Tibial nerve (tissue), 4 donors: ENCODE measurements at regions not wholly inside any gene's neighbourhood (a gene's known extent, or its start where the extent isn't known, plus 50 kb on each side); places are given as distances from the start of the nearest gene placed in this dataset.
"Not testable (repeated sequence)": the region's sequence is repeated elsewhere in the genome, so short reads cannot be mapped to it uniquely, and the experiment has no call there.

Source experiments
- DNase-seq, 2 donors: peaks; one replicate each; pipeline ENCODE4 v3.0.0-alpha.2; 2019; ENCODE audit warnings: low spot score in 2 of 2
- H3K27ac ChIP-seq, 4 donors: fragments of 200-600 bp; sonication (generic) in 3 of 4; one replicate each; pipeline ENCODE4 v1.5.1; 2017 to 2019; ENCODE audit warnings: mild to moderate bottlenecking in 1 of 4
- H3K27me3 ChIP-seq, 2 donors: fragments of 200-600 bp; sonication (generic) in 1 of 2; one replicate each; pipeline versions ENCODE4 v1.5.1 to v1.6.0; 2017 to 2019
- H3K36me3 ChIP-seq, 3 donors: fragments of 200-600 bp; sonication (generic); one replicate each; pipeline ENCODE4 v1.5.1; 2018 to 2019
- H3K4me1 ChIP-seq, 4 donors: fragments of 200-600 bp; sonication (generic) in 3 of 4; one replicate each; pipeline ENCODE4 v1.5.1; 2017 to 2019
- H3K4me3 ChIP-seq, 4 donors: fragments of 200-600 bp; sonication (generic) in 3 of 4; one replicate each; pipeline ENCODE4 v1.5.1; 2017 to 2019; ENCODE audit warnings: mild to moderate bottlenecking in 1 of 4, moderate library complexity in 1 of 4
- H3K9me3 ChIP-seq, 4 donors: fragments of 200-600 bp; sonication (generic) in 3 of 4; one replicate each; pipeline ENCODE4 v1.5.1; 2017 to 2019
- EP300 ChIP-seq, 2 donors: sonication (generic); formaldehyde crosslinking; IDR thresholded peaks; one replicate each; pipeline ENCODE4 v1.6.1; 2017; ENCODE audit warnings: antibody characterized with exemption in 2 of 2, mild to moderate bottlenecking in 1 of 2
- POLR2A ChIP-seq, 2 donors: fragments of 450-650 bp; IDR thresholded peaks; one replicate each; pipeline ENCODE4 v1.6.1; 2017; ENCODE audit warnings: antibody characterized with exemption in 2 of 2, mild to moderate bottlenecking in 2 of 2, moderate library complexity in 2 of 2
- WGBS, 2 donors: methylation state at CpG; one replicate each; pipeline ENCODE4 v1.1.5; 2018; 5-methylcytosine and 5-hydroxymethylcytosine counted together
- TF ChIP-seq, protein P1 (sequence below), 5 experiments: fragments of 200-600 bp in 3 of 5; fragments of 450-650 bp in 2 of 5; sonication (generic) in 3 of 5; IDR thresholded peaks; one replicate each; pipeline ENCODE4 v1.5.1; 2016 to 2019; ENCODE audit warnings: antibody characterized with exemption in 5 of 5, mild to moderate bottlenecking in 3 of 5, moderate library complexity in 2 of 5

DNA sequence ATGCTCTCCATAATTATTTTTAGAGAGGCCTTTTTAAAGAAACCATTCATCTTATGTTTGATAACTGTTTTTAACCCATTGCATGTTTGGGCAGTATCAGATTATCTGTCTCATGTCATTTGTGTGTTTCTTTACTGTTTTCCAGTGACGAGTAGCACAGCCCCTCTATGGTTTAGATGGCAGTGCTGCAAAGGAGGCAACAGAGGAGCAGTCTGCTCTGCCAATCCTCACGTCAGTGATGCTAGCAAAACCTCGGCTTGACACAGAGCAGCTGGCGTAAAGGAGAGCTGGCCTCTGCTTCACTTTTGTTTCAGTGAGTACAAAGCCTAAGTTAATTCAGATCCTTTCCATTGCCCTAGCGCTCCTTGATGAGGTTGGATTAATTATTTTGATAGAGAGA is 80.4 kb upstream of the GARIN1A start:
- Histone ChIP-seq H3K4me3 (no peak overlapping the region), H3K36me3 (peaks cover 0 to 53% (median 5%) of the 10 kb centered on the region in 3 donors), H3K4me1 (no peaks in the 10 kb centered on the region), H3K27ac (no peak overlapping the region), H3K27me3 (no peaks in the 10 kb centered on the region), H3K9me3 (peaks cover 0 to 3% (median 0%) of the 10 kb centered on the region in 4 donors)
- DNase-seq, result no peak
- WGBS, 2 donors, result 94 to 96% methylated on average over 5 of the region's 5 CpGs
- TF ChIP-seq, protein P1, sequence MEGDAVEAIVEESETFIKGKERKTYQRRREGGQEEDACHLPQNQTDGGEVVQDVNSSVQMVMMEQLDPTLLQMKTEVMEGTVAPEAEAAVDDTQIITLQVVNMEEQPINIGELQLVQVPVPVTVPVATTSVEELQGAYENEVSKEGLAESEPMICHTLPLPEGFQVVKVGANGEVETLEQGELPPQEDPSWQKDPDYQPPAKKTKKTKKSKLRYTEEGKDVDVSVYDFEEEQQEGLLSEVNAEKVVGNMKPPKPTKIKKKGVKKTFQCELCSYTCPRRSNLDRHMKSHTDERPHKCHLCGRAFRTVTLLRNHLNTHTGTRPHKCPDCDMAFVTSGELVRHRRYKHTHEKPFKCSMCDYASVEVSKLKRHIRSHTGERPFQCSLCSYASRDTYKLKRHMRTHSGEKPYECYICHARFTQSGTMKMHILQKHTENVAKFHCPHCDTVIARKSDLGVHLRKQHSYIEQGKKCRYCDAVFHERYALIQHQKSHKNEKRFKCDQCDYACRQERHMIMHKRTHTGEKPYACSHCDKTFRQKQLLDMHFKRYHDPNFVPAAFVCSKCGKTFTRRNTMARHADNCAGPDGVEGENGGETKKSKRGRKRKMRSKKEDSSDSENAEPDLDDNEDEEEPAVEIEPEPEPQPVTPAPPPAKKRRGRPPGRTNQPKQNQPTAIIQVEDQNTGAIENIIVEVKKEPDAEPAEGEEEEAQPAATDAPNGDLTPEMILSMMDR (IDR thresholded peaks at IDR 0.05), result no peak
- TF ChIP-seq EP300 (IDR thresholded peaks at IDR 0.05) (no peak), POLR2A (IDR thresholded peaks at IDR 0.05) (no peak)

DNA sequence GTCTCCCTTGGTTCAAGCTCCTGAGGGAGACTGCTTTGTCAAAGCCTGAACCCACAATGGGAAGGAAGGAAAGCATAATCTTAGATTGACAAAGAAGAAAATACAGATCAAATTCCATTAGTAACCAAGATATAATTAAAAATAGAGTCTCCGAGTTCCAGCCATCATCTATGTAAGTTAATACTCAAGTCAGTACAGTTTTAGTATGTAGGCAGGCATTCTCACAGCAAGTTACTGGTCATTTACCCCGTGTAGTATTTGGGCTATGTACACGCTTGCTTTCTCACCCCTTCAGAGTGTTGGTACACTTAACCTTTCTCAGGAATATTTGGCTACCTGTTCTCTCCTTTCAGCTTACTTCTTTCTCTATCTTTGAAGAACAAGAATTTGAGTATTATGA is 79.9 kb upstream of the GARIN1A start:
- not testable (repeated sequence) for H3K9me3 ChIP-seq, H3K4me3 ChIP-seq, H3K27ac ChIP-seq, H3K27me3 ChIP-seq, H3K4me1 ChIP-seq, DNase-seq
- WGBS, 2 donors, result 100% methylated on average over 2 of the region's 3 CpGs; no CpG with 5 or more reads in 1 of the 2 donors
- H3K36me3 ChIP-seq, result peaks cover 0 to 49% (median 5%) of the 10 kb centered on the region in 3 donors

DNA sequence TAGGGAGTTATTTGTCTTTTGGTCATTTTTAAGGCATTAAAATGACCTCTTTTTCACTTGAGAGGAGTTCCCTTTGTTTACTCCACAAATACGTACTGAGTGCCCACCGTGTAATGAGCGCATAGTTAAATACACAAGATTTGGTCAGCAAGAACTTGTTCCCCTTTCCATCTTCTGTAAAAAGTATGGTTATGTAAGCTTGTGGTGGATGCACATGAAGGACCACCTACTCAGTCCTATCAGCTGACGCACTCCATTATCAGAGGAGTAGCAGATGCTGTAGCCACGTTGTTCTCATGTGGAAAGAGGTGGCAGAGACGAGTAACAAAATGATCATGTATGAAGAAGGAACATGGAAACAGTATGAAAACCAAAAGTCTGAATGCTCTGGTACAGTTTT is 78.0 kb upstream of the GARIN1A start:
- DNase-seq, H3K27ac ChIP-seq, H3K27me3 ChIP-seq, H3K4me3 ChIP-seq, H3K9me3 ChIP-seq, H3K4me1 ChIP-seq: not testable (repeated sequence)
- whole genome bisulfite sequencing, 2 donors, result 91 to 92% methylated on average over 6 of the region's 6 CpGs
- H3K36me3 ChIP-seq, result peaks cover 0 to 39% (median 5%) of the 10 kb centered on the region in 3 donors

DNA sequence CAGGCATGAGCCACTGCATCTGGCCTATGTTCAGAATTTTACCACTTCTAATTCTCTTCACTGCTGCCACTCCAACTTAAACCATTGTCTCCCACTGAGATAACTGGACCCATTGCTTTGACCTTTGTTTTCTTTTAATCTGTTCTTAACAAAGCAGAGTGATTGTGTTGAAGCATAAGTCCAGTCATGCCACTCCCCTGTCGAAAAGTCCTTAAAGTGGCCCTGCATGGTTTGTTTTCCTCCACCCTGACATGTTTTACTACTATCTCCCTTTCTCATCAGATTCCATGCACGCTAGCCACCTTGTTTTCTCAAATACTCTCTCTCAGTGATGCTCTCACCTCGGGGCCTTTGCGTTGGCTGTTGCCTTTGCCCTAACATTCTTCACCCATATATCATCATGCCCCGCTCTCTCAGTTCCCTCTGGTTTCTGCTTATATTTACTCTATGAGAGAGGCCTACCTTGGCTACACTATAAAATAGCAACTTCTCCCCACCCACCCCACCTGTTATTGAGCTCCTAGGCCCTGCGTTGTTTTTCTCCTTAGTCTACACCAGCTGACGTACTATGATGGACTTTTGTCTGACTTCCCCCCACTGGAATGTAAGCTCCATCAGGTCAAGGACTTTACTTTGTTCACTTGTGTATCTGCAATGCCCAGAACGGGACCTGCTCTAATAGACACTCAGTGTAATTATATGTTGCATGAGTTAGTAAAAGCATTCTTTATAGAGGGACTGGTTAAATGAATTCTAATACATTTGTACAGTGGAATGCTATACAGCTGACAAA is 75.6 kb upstream of the GARIN1A start:
- not testable (repeated sequence) for H3K4me1 ChIP-seq, H3K4me3 ChIP-seq, H3K9me3 ChIP-seq, H3K27me3 ChIP-seq, DNase-seq, H3K27ac ChIP-seq
- H3K36me3 ChIP-seq, result peaks cover 0 to 35% (median 5%) of the 10 kb centered on the region in 3 donors
- WGBS, 2 donors, result 93 to 96% methylated on average over 8 of the region's 8 CpGs

DNA sequence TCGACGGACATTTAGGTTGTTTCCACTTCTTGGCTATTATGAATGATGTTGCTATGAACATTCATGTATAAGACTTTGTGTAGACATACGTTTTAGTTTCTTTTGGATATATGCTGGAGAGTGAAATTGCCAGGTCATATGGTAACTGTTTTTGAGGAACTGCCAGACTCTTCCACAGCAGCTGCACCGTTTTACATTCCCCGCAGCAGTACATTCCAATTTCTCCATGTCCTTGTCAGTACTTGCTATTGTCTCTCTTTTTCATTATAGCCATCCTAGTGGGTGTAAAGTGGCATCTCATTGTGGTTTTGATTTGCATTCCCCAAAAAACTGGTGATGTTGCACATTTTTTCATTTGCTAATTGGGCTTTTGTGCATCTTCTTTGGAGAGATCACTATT is 73.1 kb upstream of the GARIN1A start:
- WGBS, 2 donors, result 42 to 57% methylated on average over 5 of the region's 5 CpGs
- Histone ChIP-seq H3K27ac (peak overlapping the region in 1 of 4 donors; percentile 50), H3K36me3 (peaks cover 0 to 17% (median 0%) of the 10 kb centered on the region in 3 donors)
- not testable (repeated sequence) for H3K4me1 ChIP-seq, H3K4me3 ChIP-seq, H3K27me3 ChIP-seq, DNase-seq, H3K9me3 ChIP-seq

DNA sequence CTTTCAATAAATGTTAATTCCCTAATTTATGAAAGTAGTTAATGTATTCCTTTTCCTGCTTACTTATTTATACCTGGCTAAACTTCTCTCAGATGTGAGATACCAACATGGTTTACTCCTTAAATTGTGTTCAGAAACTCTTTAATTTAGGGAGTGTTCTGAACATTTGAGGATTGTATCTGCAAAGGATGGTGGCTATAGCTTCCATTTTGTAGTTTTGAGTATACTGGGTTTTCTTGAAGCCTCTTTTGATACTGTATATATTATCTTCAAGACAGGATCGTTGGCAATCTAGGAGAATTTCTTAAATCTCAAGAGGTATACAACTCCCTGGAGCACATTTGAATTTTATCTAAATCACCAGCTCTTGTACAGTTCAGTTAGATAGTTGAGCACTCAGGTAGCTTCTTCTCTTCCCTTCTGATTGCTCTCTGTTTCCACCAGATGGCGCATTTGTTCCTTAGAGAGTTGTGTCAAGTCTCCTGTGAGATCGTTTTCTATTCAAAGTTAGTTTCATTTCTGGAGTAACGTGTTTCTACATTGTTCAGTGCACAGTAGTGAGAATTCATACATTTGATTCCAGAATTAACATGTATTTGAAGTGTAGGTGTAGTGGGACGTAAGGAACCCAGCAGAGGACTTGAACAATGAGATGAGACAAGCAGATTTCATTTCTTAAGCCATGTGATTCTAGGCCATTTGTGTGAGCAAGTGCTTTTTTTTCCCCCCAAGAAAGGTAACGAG is 63.2 kb upstream of the GARIN1A start:
- H3K36me3 ChIP-seq, result peaks cover 0 to 20% (median 0%) of the 10 kb centered on the region in 3 donors
- DNase-seq, result peak in 1 of 2 donors; percentile 58
- H3K27ac ChIP-seq, H3K27me3 ChIP-seq, H3K4me1 ChIP-seq, H3K9me3 ChIP-seq, H3K4me3 ChIP-seq: not testable (repeated sequence)
- TF ChIP-seq, protein P1 (IDR thresholded peaks at IDR 0.05), result peak; percentile 37 to 69 (median 39)
- WGBS, 2 donors, result 9 to 10% methylated on average over 6 of the region's 6 CpGs

DNA sequence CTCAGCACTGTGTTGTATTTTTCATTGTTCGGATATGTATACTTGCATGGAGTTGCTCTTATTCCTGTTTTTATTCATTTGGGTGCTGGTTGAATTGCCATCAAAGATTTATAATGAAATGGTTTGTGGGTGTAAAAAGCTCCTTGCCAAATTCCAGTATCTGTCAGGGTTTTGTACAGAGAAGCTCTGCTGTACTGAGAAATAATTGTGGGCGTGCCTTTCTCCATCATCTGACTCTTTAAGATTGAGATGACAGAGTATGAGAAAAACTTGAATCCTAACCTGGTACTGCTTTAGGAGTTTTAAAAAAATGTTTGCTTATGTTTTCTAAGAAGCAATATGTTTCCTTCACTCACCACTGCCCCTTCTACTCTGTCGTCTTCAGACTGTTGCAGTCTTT is 58.7 kb upstream of the GARIN1A start:
- not testable (repeated sequence) for DNase-seq, H3K9me3 ChIP-seq, H3K4me1 ChIP-seq, H3K27ac ChIP-seq, H3K4me3 ChIP-seq, H3K27me3 ChIP-seq
- 58 to 66% methylated on average over 3 of the region's 3 CpGs for WGBS, 2 donors
- peaks cover 0 to 20% (median 0%) of the 10 kb centered on the region in 3 donors for H3K36me3 ChIP-seq

DNA sequence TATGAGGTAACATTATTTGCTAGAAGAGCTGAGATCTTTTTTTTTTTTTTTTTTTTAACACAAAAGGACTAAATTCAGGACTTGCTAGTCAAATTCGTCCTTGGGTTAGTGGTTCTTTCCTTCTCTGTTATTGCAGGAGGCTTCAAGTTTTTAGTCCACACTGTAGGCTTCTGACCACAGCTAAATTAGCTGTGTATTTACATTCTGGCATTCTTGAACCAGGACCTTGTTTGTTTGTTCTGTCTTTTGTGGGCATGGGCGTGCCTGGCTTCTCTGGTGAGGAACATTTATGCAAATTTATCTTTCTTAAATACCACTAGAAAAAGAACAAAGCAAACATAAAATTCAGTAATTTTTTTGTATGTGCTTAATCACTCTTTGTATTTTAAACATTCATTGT is 57.3 kb upstream of the GARIN1A start:
- H3K36me3 ChIP-seq, result peaks cover 0 to 35% (median 0%) of the 10 kb centered on the region in 3 donors
- not testable (repeated sequence) for H3K27me3 ChIP-seq, H3K27ac ChIP-seq, H3K4me3 ChIP-seq, H3K4me1 ChIP-seq, DNase-seq, H3K9me3 ChIP-seq
- 56 to 77% methylated on average over 2 of the region's 2 CpGs for WGBS, 2 donors

DNA sequence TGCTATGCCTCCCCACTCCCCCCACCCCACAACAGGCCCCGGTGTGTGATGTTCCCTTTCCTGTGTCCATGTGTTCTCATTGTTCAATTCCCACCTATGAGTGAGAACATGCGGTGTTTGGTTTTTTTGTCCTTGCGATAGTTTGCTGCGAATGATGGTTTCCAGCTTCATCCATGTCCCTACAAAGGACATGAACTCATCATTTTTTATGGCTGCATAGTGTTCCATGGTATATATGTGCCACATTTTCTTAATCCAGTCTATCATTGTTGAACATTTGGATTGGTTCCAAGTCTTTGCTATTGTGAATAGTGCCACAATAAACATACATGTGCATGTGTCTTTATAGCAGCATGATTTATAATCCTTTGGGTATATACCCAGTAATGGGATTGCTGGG is 55.3 kb upstream of the GARIN1A start:
- not testable (repeated sequence) for H3K4me3 ChIP-seq, H3K27ac ChIP-seq, H3K27me3 ChIP-seq, H3K4me1 ChIP-seq, DNase-seq, H3K9me3 ChIP-seq
- WGBS, 2 donors, result 94% methylated on average over 4 of the region's 4 CpGs
- peaks cover 0 to 40% (median 0%) of the 10 kb centered on the region in 3 donors for H3K36me3 ChIP-seq
